RPMI7951 (cell line): ENCODE measurements at regions not wholly inside any gene's neighbourhood (a gene's known extent, or its start where the extent isn't known, plus 50 kb on each side); places are given as distances from the start of the nearest gene placed in this dataset.
"Not testable (repeated sequence)": the region's sequence is repeated elsewhere in the genome, so short reads cannot be mapped to it uniquely, and the experiment has no call there.

Source experiments
- DNase-seq: peaks from one replicate; pipeline ENCODE4 v3.0.0-alpha.2; 2012; ENCODE audit warnings: low read depth

- not testable (repeated sequence) for DNase-seq
Measured at GRCh38 chr5:43824325-43824964, 221.5 kb downstream of the NNT start.

- not testable (repeated sequence) for DNase-seq
Measured at GRCh38 chr5:43818394-43818793, 215.4 kb downstream of the NNT start.

- no peak for DNase-seq
Measured at GRCh38 chr5:43815497-43815896, 212.5 kb downstream of the NNT start.

GRCh38 chr5:43804723-43805122 lies 201.7 kb downstream of the NNT start:
- DNase-seq: no peak

GRCh38 chr5:43804041-43804440 lies 201.1 kb downstream of the NNT start:
- no peak for DNase-seq

- no peak for DNase-seq
Measured at GRCh38 chr5:43802651-43803050, 199.7 kb downstream of the NNT start.

GRCh38 chr5:43802119-43802518 lies 199.1 kb downstream of the NNT start:
- DNase-seq: peak; percentile 59

- no peak for DNase-seq
Measured at GRCh38 chr5:43798740-43799139, 195.8 kb downstream of the NNT start.

GRCh38 chr5:43791880-43792279 lies 188.9 kb downstream of the NNT start:
- DNase-seq: not testable (repeated sequence)

- DNase-seq: no peak
Measured at GRCh38 chr5:43785198-43785597, 182.2 kb downstream of the NNT start.

- peak; percentile 16 for DNase-seq
Measured at GRCh38 chr5:43780586-43780985, 177.6 kb downstream of the NNT start.

GRCh38 chr5:43774881-43775399 lies 172.0 kb downstream of the NNT start:
- DNase-seq: no peak

GRCh38 chr5:43773478-43773844 lies 170.5 kb downstream of the NNT start:
- DNase-seq: peak; percentile 63

- DNase-seq: peak; percentile 59
Measured at GRCh38 chr5:43772764-43773477, 169.9 kb downstream of the NNT start.

GRCh38 chr5:43772458-43772763 lies 169.4 kb downstream of the NNT start:
- no peak for DNase-seq

GRCh38 chr5:43771611-43772031 lies 168.6 kb downstream of the NNT start:
- no peak for DNase-seq

GRCh38 chr5:43769571-43770355 lies 166.8 kb downstream of the NNT start:
- peak; percentile 13 for DNase-seq
